ENCODE measurements at regions not wholly inside any gene's neighbourhood (a gene's known extent, or its start where the extent isn't known, plus 50 kb on each side); places are given as distances from the start of the nearest gene placed in this dataset.

DNA sequence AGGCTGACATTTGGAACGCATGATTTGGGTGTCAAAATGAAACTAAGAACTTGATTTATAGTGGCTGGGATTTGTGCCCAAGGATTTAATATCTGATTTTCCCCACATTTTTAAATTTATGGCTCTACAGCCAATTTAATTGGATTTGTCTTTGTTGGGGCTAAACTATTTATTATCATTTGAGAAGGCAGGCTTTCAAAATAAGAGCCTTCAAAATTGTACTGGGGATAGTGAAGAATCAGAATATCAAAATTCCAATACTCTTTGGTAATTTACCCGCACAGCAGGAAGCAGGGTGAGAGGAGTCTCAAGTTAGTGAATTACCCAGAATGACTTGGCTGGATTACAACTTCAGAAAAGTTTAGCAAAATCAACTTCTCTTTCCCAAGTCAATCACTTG, 278.1 kb downstream of the LRATD1 start:
- TF ChIP-seq POLR2AphosphoS5 (IDR thresholded peaks at IDR 0.05; ENCODE audit: low read depth, low read length) (no peak), FOXP2 (optimal IDR thresholded peaks at IDR 0.05; ENCODE audit: borderline replicate concordance, extremely low read depth, extremely low read length, insufficient read depth) (no peak), SIN3A (IDR thresholded peaks at IDR 0.05; ENCODE audit: borderline replicate concordance, insufficient read depth, low read length) (no peak), TAF1 (IDR thresholded peaks at IDR 0.05; ENCODE audit: borderline replicate concordance, insufficient read depth, low read length) (no peak)
- TF ChIP-seq, protein P1, sequence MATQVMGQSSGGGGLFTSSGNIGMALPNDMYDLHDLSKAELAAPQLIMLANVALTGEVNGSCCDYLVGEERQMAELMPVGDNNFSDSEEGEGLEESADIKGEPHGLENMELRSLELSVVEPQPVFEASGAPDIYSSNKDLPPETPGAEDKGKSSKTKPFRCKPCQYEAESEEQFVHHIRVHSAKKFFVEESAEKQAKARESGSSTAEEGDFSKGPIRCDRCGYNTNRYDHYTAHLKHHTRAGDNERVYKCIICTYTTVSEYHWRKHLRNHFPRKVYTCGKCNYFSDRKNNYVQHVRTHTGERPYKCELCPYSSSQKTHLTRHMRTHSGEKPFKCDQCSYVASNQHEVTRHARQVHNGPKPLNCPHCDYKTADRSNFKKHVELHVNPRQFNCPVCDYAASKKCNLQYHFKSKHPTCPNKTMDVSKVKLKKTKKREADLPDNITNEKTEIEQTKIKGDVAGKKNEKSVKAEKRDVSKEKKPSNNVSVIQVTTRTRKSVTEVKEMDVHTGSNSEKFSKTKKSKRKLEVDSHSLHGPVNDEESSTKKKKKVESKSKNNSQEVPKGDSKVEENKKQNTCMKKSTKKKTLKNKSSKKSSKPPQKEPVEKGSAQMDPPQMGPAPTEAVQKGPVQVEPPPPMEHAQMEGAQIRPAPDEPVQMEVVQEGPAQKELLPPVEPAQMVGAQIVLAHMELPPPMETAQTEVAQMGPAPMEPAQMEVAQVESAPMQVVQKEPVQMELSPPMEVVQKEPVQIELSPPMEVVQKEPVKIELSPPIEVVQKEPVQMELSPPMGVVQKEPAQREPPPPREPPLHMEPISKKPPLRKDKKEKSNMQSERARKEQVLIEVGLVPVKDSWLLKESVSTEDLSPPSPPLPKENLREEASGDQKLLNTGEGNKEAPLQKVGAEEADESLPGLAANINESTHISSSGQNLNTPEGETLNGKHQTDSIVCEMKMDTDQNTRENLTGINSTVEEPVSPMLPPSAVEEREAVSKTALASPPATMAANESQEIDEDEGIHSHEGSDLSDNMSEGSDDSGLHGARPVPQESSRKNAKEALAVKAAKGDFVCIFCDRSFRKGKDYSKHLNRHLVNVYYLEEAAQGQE (IDR thresholded peaks at IDR 0.05; ENCODE audit: insufficient read depth in 1 of 2, low read depth in 2 of 2, low read length in 2 of 2), result no peak

Data from PFSK-1 (cell line).